ENCODE measurements at regions not wholly inside any gene's neighbourhood (a gene's known extent, or its start where the extent isn't known, plus 50 kb on each side); places are given as distances from the start of the nearest gene placed in this dataset.

GRCh38 chr11:82191695-82192094 lies 542.0 kb downstream of the FAM181B start:
- TF ChIP-seq YY1 (IDR thresholded peaks at IDR 0.05; ENCODE audit: insufficient read depth, insufficient read length) (no peak), ZNF274 (IDR thresholded peaks at IDR 0.05; ENCODE audit: low read depth, low read length) (no peak)
